ENCODE measurements at regions not wholly inside any gene's neighbourhood (a gene's known extent, or its start where the extent isn't known, plus 50 kb on each side); places are given as distances from the start of the nearest gene placed in this dataset.

- no peak for TF ChIP-seq CTCF (IDR thresholded peaks at IDR 0.05)
- TF ChIP-seq POLR2A (IDR thresholded peaks at IDR 0.05): no peak
- TF ChIP-seq EP300 (IDR thresholded peaks at IDR 0.05): no peak
These were observed 279.3 kb downstream of the TMX3 start for GRCh38 chr18:68435581-68435980.
